VCaP (cell line): ENCODE measurements at regions not wholly inside any gene's neighbourhood (a gene's known extent, or its start where the extent isn't known, plus 50 kb on each side); places are given as distances from the start of the nearest gene placed in this dataset.

Source experiments
- H3K27ac ChIP-seq: fragments of 450-650 bp; 2 replicates; pipeline ENCODE4 v1.5.1; 2017
- CTCF ChIP-seq: fragments of 450-650 bp; conservative IDR thresholded peaks from 2 replicates; pipeline ENCODE4 v1.5.1; 2017; ENCODE audit warnings: mild to moderate bottlenecking, moderate library complexity

DNA sequence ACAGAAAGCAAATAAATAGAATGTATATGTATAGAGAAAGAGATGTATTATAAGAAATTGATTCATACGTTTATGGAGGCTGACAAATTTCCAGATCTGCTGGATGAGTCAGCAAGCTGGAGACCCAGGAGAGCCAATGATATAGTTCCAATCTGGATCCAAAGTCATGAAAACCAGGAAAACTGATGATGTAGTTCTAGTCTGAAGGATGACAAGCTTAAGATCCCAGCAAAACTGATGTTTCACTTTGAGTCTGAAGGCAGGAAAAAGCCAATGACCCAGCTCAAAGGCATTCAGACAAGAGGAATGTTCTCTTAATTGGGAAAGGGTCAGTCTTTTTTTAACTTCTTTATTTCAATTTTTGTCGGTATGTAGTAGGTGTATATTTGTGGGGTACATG, 102.6 kb downstream of the LHFPL1 start:
- no peak for TF ChIP-seq CTCF
- H3K27ac ChIP-seq: no peak overlapping the region

- TF ChIP-seq CTCF: no peak
- no peak overlapping the region for H3K27ac ChIP-seq
Measured at GRCh38 chrX:112571388-112571787, 108.3 kb downstream of the LHFPL1 start.

- H3K27ac ChIP-seq: no peak overlapping the region
- TF ChIP-seq CTCF: no peak
Measured at GRCh38 chrX:112555831-112556230, 123.9 kb downstream of the LHFPL1 start.

DNA sequence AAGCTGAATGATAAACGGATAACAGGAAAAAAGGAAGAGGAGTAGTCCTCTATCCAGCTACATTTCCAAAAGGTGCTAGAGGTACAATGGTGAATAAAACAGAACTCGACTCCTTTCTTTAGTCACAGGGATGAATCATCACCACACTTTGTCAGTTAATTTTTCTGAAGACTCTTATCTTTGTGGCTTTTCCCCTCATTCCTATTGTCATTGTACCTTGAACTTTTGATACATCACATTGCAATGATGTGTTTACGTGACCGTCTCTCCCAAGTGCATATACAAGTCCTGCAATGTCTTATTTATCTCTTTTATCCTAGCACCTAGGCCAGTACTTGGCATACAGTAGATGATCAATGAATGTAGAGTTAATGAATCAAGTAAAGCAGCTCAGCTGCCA, 134.7 kb downstream of the LHFPL1 start:
- TF ChIP-seq CTCF: no peak
- no peak overlapping the region for H3K27ac ChIP-seq

- TF ChIP-seq CTCF: no peak
- no peak overlapping the region for H3K27ac ChIP-seq
Measured at GRCh38 chrX:112536544-112536943, 143.2 kb downstream of the LHFPL1 start.

DNA sequence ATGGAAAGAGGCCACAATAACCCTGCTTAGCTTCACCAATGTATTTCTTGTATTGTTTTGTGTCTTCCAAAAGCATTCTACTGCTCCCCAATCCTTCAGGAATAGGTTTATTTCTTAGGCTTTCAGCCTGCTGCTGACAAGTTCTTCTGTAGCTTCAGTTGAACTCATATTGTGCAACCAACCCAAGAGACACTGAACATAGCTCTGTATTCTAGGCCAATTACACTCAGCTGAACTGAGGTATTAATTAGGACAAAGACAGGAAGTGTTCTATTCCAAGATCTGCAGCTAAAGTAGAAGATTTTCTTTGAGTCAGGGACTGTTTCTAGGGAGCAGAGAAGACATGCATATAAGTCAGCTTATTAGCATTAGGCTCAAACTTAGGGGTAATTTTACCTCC, 151.8 kb downstream of the LHFPL1 start:
- TF ChIP-seq CTCF: no peak
- H3K27ac ChIP-seq: no peak overlapping the region

DNA sequence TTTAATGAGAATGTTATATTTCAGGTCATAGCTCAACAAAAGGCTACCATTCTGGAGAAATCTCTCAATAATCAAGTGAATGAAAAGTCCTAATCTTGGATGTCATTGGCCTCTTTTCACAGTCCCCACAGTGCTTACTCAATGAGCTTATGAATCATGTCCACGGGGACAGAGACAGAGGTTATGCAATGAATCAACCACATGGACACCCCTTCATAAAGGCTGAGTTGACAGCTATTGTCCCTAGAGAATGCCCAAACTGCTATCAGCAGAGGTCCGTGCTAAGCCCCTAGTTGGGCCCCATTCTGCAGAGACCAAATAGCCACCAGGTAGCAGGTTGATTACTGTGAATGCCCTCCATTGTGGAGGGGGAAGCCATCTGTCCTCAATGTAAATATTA, 158.1 kb downstream of the LHFPL1 start:
- no peak for TF ChIP-seq CTCF

DNA sequence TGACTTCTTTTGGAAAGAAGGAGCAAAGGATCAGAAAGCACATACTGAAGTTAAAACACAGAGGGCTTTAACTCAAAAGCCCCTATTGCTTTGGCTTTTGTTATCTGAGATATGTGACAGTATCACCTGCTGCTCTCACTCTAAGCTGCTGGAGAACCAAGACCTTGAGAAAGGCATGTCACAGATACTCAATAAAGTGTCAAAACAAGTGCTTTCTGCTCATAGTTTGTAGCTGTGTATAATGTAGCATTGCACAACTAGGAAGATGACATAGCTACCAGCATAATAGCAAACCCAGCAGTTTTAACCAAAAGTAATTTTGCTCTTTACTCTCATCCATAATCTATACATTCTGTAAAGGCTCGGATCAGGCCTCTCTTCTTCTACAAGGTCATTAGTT, 159.6 kb downstream of the LHFPL1 start:
- no peak overlapping the region for H3K27ac ChIP-seq
- no peak for TF ChIP-seq CTCF

More for the DNA sequence above, 158.1 kb downstream of the LHFPL1 start:
- H3K27ac ChIP-seq: no peak overlapping the region
